B cell (primary cell): ENCODE measurements at regions not wholly inside any gene's neighbourhood (a gene's known extent, or its start where the extent isn't known, plus 50 kb on each side); places are given as distances from the start of the nearest gene placed in this dataset.
"Not testable (repeated sequence)": the region's sequence is repeated elsewhere in the genome, so short reads cannot be mapped to it uniquely, and the experiment has no call there.

Experiments used
- ATAC-seq: fragments of 200-7000 bp; cut with Tn5 transposase; one replicate; pipeline ENCODE4 v1.10.0; 2021; ENCODE audit warnings: low read depth, mild to moderate bottlenecking, moderate number of reproducible peaks, moderate library complexity
- CTCF ChIA-PET: fragments of 350-600 bp; sonication (Branson Sonifier 250); formaldehyde crosslinking; loops from one replicate; lab custom pipeline; 2021; ENCODE audit warnings: antibody characterized with exemption, inconsistent platforms; lab: Charles Lee
- POLR2A ChIA-PET: fragments of 350-600 bp; sonication (Branson Sonifier 250); formaldehyde crosslinking; loops from one replicate; lab custom pipeline; 2021; ENCODE audit warnings: antibody characterized with exemption; lab: Charles Lee
- DNase-seq: peaks from one replicate; pipeline ENCODE4 v3.0.0; 2013
- H2AFZ ChIP-seq: 2 replicates; pipeline ENCODE4 v1.6.1; 2012; ENCODE audit warnings: mild to moderate bottlenecking, low read depth, low read length; ENCODE audit not compliant: insufficient read depth, poor library complexity, severe bottlenecking
- H3K27ac ChIP-seq, 2 donors: 1 replicate in 1 of 2; 2 replicates in 1 of 2; pipeline ENCODE4 v1.5.1; 2012 to 2013; ENCODE audit warnings: low read length in 2 of 2, mild to moderate bottlenecking in 2 of 2, moderate library complexity in 1 of 2
- H3K27me3 ChIP-seq, 4 experiments: fragments of 200-600 bp in 1 of 4; sonication (generic) in 1 of 4; replicated peaks in 1 of 4; 1 replicate in 2 of 4; 2 replicates in 2 of 4; pipeline versions ENCODE4 v1.6.1 to v1.7.0; 2013 to 2016; ENCODE audit warnings: low read length in 3 of 4, mild to moderate bottlenecking in 2 of 4, mixed read lengths in 1 of 4, moderate library complexity in 1 of 4; ENCODE audit not compliant: insufficient read depth in 4 of 4, control insufficient read depth in 3 of 4; ENCODE audit errors: control extremely low read depth in 1 of 4
- H3K36me3 ChIP-seq, 2 experiments: replicated peaks in 1 of 2; 1 replicate in 1 of 2; 2 replicates in 1 of 2; pipeline versions ENCODE4 v1.6.1 to v1.7.1; 2013; ENCODE audit warnings: low read length in 1 of 2; ENCODE audit not compliant: insufficient read depth in 2 of 2, control insufficient read depth in 1 of 2; ENCODE audit errors: control extremely low read depth in 1 of 2, extremely low read depth in 1 of 2
- H3K4me1 ChIP-seq, 2 donors: fragments of 200-600 bp in 1 of 2; sonication (generic) in 1 of 2; 1 replicate in 1 of 2; 2 replicates in 1 of 2; pipeline versions ENCODE4 v1.5.1 to v1.6.1; 2013 to 2017; ENCODE audit warnings: low read length in 2 of 2; ENCODE audit not compliant: control insufficient read depth in 2 of 2, insufficient read depth in 2 of 2
- H3K4me2 ChIP-seq: replicated peaks from 2 replicates; pipeline ENCODE3; 2012; ENCODE audit warnings: mild to moderate bottlenecking, low read depth, low read length; ENCODE audit not compliant: poor library complexity, severe bottlenecking
- H3K4me3 ChIP-seq, 5 experiments: fragments of 200-600 bp in 1 of 5; sonication (generic) in 1 of 5; 1 replicate in 3 of 5; 2 replicates in 2 of 5; pipeline versions ENCODE4 v1.5.1 to v1.7.0; 2011 to 2016; ENCODE audit warnings: low read length in 4 of 5, mild to moderate bottlenecking in 4 of 5, low read depth in 2 of 5, control low read depth in 1 of 5, moderate library complexity in 1 of 5; ENCODE audit not compliant: insufficient read depth in 1 of 5; ENCODE audit errors: control extremely low read depth in 1 of 5, extremely low read depth in 1 of 5
- H3K79me2 ChIP-seq: fragments of 200-600 bp; sonication (generic); one replicate; pipeline ENCODE4 v1.6.0; 2016; ENCODE audit warnings: low read length; ENCODE audit not compliant: control insufficient read depth, insufficient read depth
- H3K9ac ChIP-seq: fragments of 200-600 bp; sonication (generic); 2 replicates; pipeline ENCODE4 v1.6.1; 2017; ENCODE audit warnings: mild to moderate bottlenecking, low read length, moderate library complexity
- H3K9me3 ChIP-seq, 3 donors: one replicate each; pipeline versions ENCODE4 v1.6.1 to v1.7.1; 2013; ENCODE audit warnings: low read length in 2 of 3; ENCODE audit not compliant: control insufficient read depth in 2 of 3, insufficient read depth in 1 of 3; ENCODE audit errors: control extremely low read depth in 1 of 3
- H4K20me1 ChIP-seq: 2 replicates; pipeline ENCODE4 v1.6.0; 2012; ENCODE audit warnings: mild to moderate bottlenecking, low read length; ENCODE audit not compliant: insufficient read depth, control insufficient read depth, poor library complexity, severe bottlenecking
- H3K27ac Mint-ChIP-seq: one replicate; pipeline ENCODE4 v1.8.0; 2021; ENCODE audit warnings: mixed read lengths
- H3K27me3 Mint-ChIP-seq: one replicate; pipeline ENCODE4 v1.8.0; 2021; ENCODE audit warnings: mixed read lengths
- H3K4me1 Mint-ChIP-seq: one replicate; pipeline ENCODE4 v1.8.0; 2021; ENCODE audit warnings: mixed read lengths
- H3K4me3 Mint-ChIP-seq: one replicate; pipeline ENCODE4 v1.8.0; 2021; ENCODE audit warnings: mixed read lengths
- H3K9me3 Mint-ChIP-seq: one replicate; pipeline ENCODE4 v1.8.0; 2022; ENCODE audit warnings: mixed read lengths; ENCODE audit not compliant: insufficient read depth
- CTCF ChIP-seq: fragments of 200-600 bp; IDR thresholded peaks from one replicate; pipeline ENCODE4 v1.8.0; 2022; ENCODE audit warnings: antibody characterized with exemption, mild to moderate bottlenecking
- EZH2 ChIP-seq: IDR thresholded peaks from 2 replicates; pipeline ENCODE4 v1.6.1; 2012; ENCODE audit warnings: borderline replicate concordance, low read depth, mild to moderate bottlenecking, moderate library complexity, low read length; ENCODE audit not compliant: insufficient read depth, poor library complexity, severe bottlenecking
- WGBS: methylation state at CpG from one replicate; pipeline ENCODE4 v1.1.5; 2013; ENCODE audit warnings: missing lambda C conversion rate; ENCODE audit not compliant: insufficient coverage; 5-methylcytosine and 5-hydroxymethylcytosine counted together
- intact Hi-C: fragments of 100-400 bp; cut with micrococcal nuclease; formaldehyde crosslinking; loops from one replicate; pipeline ENCODE4 v1.10.0; 2022

GRCh38 chr14:87254331-87254874 is 738.6 kb downstream of the GALC start:
- ChIA-PET POLR2A (no interaction called here), CTCF (no interaction called here)
- H3K27ac Mint-ChIP-seq, result no peak overlapping the region
- no peak overlapping the region for H3K4me2 ChIP-seq
- WGBS, result 73% methylated on average over 2 of the region's 4 CpGs
- no peak overlapping the region for H2AFZ ChIP-seq
- no peaks in the 10 kb centered on the region for H3K79me2 ChIP-seq
- H3K4me3 Mint-ChIP-seq, result no peak overlapping the region
- H3K9me3 ChIP-seq, result peaks cover 0 to 8% (median 2%) of the 10 kb centered on the region in 3 donors
- TF ChIP-seq CTCF, result no peak
- TF ChIP-seq EZH2, result no peak
- no peaks in the 10 kb centered on the region for H3K27me3 ChIP-seq
- H3K9me3 Mint-ChIP-seq, result peaks cover 4% of the 10 kb centered on the region
- no peak overlapping the region for H3K9ac ChIP-seq
- no peaks in the 10 kb centered on the region for H3K4me1 ChIP-seq
- DNase-seq (no peak), ATAC-seq (no peak)
- no peaks in the 10 kb centered on the region for H4K20me1 ChIP-seq
- no peak overlapping the region for H3K27ac ChIP-seq
- no peaks in the 10 kb centered on the region for H3K27me3 Mint-ChIP-seq
- no peaks in the 10 kb centered on the region for H3K4me1 Mint-ChIP-seq
- intact Hi-C loops, result no loop called here
- no peak overlapping the region for H3K4me3 ChIP-seq
- no peaks in the 10 kb centered on the region for H3K36me3 ChIP-seq

GRCh38 chr14:87253791-87254190 is 739.2 kb downstream of the GALC start:
- H3K27ac Mint-ChIP-seq, H3K79me2 ChIP-seq, POLR2A ChIA-PET, H3K4me1 Mint-ChIP-seq, H4K20me1 ChIP-seq, H3K4me3 ChIP-seq, H3K27ac ChIP-seq, H3K4me2 ChIP-seq, CTCF ChIA-PET, H3K27me3 ChIP-seq, H3K4me3 Mint-ChIP-seq, H3K9me3 ChIP-seq, H3K4me1 ChIP-seq, H3K36me3 ChIP-seq, DNase-seq, H3K27me3 Mint-ChIP-seq, H3K9ac ChIP-seq, intact Hi-C loops, H2AFZ ChIP-seq, H3K9me3 Mint-ChIP-seq, ATAC-seq: not testable (repeated sequence)
- WGBS, result 68% methylated on average over 3 of the region's 3 CpGs
